LNCaP clone FGC (cell line): ENCODE measurements at regions not wholly inside any gene's neighbourhood (a gene's known extent, or its start where the extent isn't known, plus 50 kb on each side); places are given as distances from the start of the nearest gene placed in this dataset.
"Not testable (repeated sequence)": the region's sequence is repeated elsewhere in the genome, so short reads cannot be mapped to it uniquely, and the experiment has no call there.

Source experiments
- DNase-seq: peaks from one replicate; pipeline ENCODE4 v3.0.0-alpha.2; 2011; ENCODE audit warnings: low read depth
- H3K4me3 ChIP-seq: 2 replicates; pipeline ENCODE4 v1.5.1; 2011; ENCODE audit warnings: mild to moderate bottlenecking, low read depth, low read length, control low read depth
- CTCF ChIP-seq: IDR thresholded peaks from 2 replicates; pipeline ENCODE4 v1.5.1; 2012; ENCODE audit warnings: mild to moderate bottlenecking; ENCODE audit not compliant: control insufficient read depth, insufficient read depth; ENCODE audit errors: extremely low read depth

GRCh38 chr10:43923328-43923727 lies 274.6 kb upstream of the ZNF32 start:
- no peak overlapping the region for H3K4me3 ChIP-seq
- no peak for DNase-seq
- no peak for TF ChIP-seq CTCF

DNA sequence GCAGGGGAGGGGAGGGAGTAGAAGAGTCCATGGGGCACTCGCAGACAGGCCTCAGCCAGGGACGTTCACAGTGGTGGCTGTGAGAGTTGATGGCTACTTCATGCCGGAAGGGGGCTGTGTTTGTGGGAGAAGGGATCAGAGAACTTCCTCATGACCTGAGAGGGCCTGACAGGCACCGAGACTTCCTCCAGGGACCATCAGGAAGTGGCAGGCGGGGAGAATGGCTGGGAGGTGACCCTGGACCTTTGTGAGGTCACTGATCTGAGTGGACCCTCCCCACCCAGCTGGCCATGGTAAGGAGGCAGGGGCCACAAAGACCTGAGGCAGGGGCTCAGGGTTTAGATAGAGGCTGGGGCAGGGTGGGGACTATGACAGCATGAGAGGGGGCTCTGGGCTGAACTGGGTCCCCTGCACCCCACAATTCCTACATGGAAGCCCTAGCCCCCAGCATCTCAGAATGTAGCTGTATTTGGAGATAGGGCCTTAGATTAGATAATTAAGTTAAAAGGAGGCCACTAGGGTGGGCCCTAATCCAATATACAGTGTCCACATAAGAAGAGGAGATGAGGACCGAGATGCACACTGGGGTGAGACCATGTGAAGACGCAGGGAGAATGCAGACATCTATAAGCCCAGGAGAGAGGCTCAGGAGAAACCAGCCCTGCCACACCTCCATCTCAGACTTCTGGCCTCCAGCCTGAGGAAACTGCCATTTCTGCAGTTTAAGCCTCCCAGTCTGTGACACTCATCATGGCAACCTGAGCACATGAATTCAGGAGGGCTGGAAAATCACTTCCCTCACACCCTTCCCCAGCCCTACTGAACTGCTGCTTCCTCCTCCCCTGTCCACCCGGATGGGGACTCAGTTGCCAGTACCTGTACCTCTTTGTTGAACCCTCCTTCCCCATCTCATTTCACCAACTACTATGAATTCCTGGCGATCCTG lies 273.9 kb upstream of the ZNF32 start:
- no peak for DNase-seq
- H3K4me3 ChIP-seq, result no peak overlapping the region
- TF ChIP-seq CTCF, result no peak

DNA sequence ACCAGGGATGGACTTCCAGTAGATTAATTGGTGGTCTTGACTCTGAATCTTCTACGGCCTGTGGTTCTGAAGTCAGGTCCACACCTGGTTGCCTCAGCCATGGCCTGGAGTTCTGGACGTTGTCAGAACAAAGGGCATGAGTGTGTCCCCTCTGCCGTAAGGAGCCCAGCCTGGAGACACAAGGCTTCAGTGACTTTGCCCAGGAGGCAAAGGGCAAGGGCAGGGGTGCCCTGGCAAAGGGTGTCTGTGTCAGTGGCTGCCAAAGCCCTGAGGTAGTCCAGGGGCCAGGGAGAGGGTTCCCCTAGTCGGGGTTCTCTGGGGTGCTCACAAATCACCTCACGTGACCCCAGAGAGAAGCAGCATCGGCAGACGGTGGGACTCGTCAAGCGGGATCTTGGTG lies 273.2 kb upstream of the ZNF32 start:
- H3K4me3 ChIP-seq, result no peak overlapping the region
- no peak for TF ChIP-seq CTCF
- no peak for DNase-seq

DNA sequence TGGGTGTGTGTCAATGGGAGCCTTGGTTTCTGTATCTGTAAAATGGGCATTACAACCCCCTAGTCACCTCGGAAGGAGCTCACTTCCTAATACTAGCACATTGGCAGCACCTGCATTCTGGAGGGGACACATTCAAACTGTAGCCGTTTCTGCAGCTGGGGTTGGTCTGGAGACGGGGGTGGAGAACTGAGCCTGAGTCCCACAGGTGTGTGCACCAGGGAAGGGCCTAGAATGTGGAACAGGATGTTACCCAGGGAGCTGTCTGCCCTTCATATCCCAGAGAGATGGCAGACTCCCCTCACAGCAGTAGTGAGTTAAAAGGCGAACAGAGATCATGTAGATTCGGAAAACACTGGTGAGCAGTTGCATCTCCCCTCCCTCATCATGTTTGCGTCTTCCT lies 272.8 kb upstream of the ZNF32 start:
- no peak overlapping the region for H3K4me3 ChIP-seq
- no peak for DNase-seq
- TF ChIP-seq CTCF, result no peak

- not testable (repeated sequence) for H3K4me3 ChIP-seq, DNase-seq
These were observed 271.6 kb upstream of the ZNF32 start for GRCh38 chr10:43920236-43920758.

- no peak for DNase-seq
- no peak overlapping the region for H3K4me3 ChIP-seq
- TF ChIP-seq CTCF, result no peak
These were observed 265.1 kb upstream of the ZNF32 start for GRCh38 chr10:43913676-43914235.

DNA sequence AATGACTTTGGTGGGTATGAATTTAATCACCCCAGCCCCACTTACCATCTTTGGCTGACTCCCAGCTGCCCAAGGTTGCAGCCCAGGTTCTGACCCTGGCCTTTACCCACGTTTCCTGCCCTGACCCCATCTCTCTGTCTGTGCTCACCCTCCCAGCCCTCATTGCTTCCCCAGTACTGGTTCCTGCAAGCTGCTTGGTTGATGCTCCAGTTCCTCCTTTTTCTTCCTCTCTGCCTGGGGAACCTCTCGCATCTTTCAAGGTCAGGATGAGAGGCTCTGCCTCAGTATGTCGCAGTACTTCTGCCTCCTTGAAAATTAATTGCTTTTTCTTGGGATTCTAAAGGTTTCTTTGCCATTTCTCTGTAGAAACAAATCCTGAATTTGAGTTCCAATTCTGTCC lies 263.8 kb upstream of the ZNF32 start:
- DNase-seq, result no peak
- TF ChIP-seq CTCF, result no peak
- no peak overlapping the region for H3K4me3 ChIP-seq
